ENCODE measurements at regions not wholly inside any gene's neighbourhood (a gene's known extent, or its start where the extent isn't known, plus 50 kb on each side); places are given as distances from the start of the nearest gene placed in this dataset.
A peak's percentile ranks its signal among the peaks of the same experiment; 100 is the strongest.

- H3K4me3 ChIP-seq (ENCODE audit: low read length), result peak overlapping the region; percentile 46
- no peaks in the 10 kb centered on the region for H4K20me1 ChIP-seq (ENCODE audit: control insufficient read depth, insufficient read depth, low read depth, low read length)
- peak overlapping the region; percentile 44 for H3K4me2 ChIP-seq (ENCODE audit: low read length)
- H3F3A ChIP-seq (ENCODE audit: control insufficient read depth, insufficient read depth), result no peaks in the 10 kb centered on the region
- no peaks in the 10 kb centered on the region for H3K9me2 ChIP-seq (replicated peaks; ENCODE audit: control insufficient read depth, low read length)
- no peak overlapping the region for H3K27ac ChIP-seq (ENCODE audit: low read depth, low read length)
- H3K4me1 ChIP-seq (ENCODE audit: control insufficient read depth, low read length), result peaks cover 38% of the 10 kb centered on the region
- H3K36me3 ChIP-seq (ENCODE audit: control insufficient read depth, low read length), result no peaks in the 10 kb centered on the region
- H3K9me3 ChIP-seq (ENCODE audit: control insufficient read depth, insufficient read depth, low read length), result no peaks in the 10 kb centered on the region
- no peaks in the 10 kb centered on the region for H3K79me2 ChIP-seq (ENCODE audit: control insufficient read depth, low read length)
- no peaks in the 10 kb centered on the region for H3K27me3 ChIP-seq (ENCODE audit: control insufficient read depth, low read length)
- no peak for TF ChIP-seq CTCF (IDR thresholded peaks at IDR 0.05; ENCODE audit: low read depth, low read length, poor library complexity, severe bottlenecking)
- TF ChIP-seq EZH2phosphoT487 (IDR thresholded peaks at IDR 0.05; ENCODE audit: borderline replicate concordance, low read length), result no peak
Observed at GRCh38 chrX:121320441-121320840, 273.0 kb downstream of the GLUD2 start.

DNA sequence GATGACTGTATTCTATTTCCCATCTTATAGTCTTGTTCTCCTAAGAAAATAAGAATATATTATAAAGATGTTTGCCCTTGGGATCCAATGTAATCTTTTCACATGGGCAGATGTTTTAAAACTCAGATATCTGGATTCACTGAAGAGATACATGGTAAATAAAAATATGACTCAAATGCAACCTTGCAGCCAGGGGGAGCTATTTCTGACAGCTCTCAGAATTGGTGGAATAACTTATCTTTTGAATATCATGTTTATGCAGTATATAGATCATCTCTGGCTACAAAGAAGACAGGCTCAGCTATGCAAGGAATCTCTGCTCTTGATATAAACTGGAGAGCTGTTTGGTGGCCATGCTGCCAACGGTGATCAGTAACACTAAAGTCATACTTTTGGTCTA, 274.7 kb downstream of the GLUD2 start:
- no peak overlapping the region for H3K27ac ChIP-seq (ENCODE audit: low read depth, low read length)
- no peak overlapping the region for H3K4me2 ChIP-seq (ENCODE audit: low read length)
- no peaks in the 10 kb centered on the region for H3F3A ChIP-seq (ENCODE audit: control insufficient read depth, insufficient read depth)
- no peaks in the 10 kb centered on the region for H3K9me3 ChIP-seq (ENCODE audit: control insufficient read depth, insufficient read depth, low read length)
- peaks cover 46% of the 10 kb centered on the region for H3K4me1 ChIP-seq (ENCODE audit: control insufficient read depth, low read length)
- no peaks in the 10 kb centered on the region for H3K9me2 ChIP-seq (replicated peaks; ENCODE audit: control insufficient read depth, low read length)
- H3K79me2 ChIP-seq (ENCODE audit: control insufficient read depth, low read length), result no peaks in the 10 kb centered on the region
- no peak overlapping the region for H3K4me3 ChIP-seq (ENCODE audit: low read length)
- no peaks in the 10 kb centered on the region for H3K27me3 ChIP-seq (ENCODE audit: control insufficient read depth, low read length)
- TF ChIP-seq CTCF (IDR thresholded peaks at IDR 0.05; ENCODE audit: low read depth, low read length, poor library complexity, severe bottlenecking) (peak; percentile 38), EZH2phosphoT487 (IDR thresholded peaks at IDR 0.05; ENCODE audit: borderline replicate concordance, low read length) (no peak)
- no peaks in the 10 kb centered on the region for H3K36me3 ChIP-seq (ENCODE audit: control insufficient read depth, low read length)
- no peaks in the 10 kb centered on the region for H4K20me1 ChIP-seq (ENCODE audit: control insufficient read depth, insufficient read depth, low read depth, low read length)

DNA sequence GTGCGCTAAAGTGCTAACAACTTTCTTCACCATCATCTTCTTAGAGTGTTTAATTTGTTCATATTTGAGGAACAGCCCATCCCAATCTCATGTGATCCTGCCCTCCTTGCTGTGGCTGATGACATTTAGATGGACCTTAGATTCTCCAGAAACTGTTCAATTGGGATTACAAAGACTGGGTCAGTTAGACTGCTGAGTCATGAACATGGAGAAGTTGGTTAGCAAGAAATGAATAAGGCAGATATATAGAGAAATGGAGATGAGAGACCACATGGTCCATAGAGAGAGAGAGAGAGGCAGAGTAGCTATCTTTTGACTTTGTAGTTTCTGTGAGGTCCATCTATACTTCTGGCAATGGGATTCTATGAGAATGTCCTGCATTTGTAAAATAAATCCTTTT, 275.9 kb downstream of the GLUD2 start:
- Histone ChIP-seq H3K36me3 (ENCODE audit: control insufficient read depth, low read length) (no peaks in the 10 kb centered on the region), H3K4me2 (ENCODE audit: low read length) (no peak overlapping the region), H3K4me3 (ENCODE audit: low read length) (no peak overlapping the region), H3K9me2 (replicated peaks; ENCODE audit: control insufficient read depth, low read length) (no peaks in the 10 kb centered on the region), H3K27ac (ENCODE audit: low read depth, low read length) (no peak overlapping the region), H3K4me1 (ENCODE audit: control insufficient read depth, low read length) (peaks cover 46% of the 10 kb centered on the region), H3K79me2 (ENCODE audit: control insufficient read depth, low read length) (no peaks in the 10 kb centered on the region), H3K9me3 (ENCODE audit: control insufficient read depth, insufficient read depth, low read length) (no peaks in the 10 kb centered on the region), H3F3A (ENCODE audit: control insufficient read depth, insufficient read depth) (no peaks in the 10 kb centered on the region), H4K20me1 (ENCODE audit: control insufficient read depth, insufficient read depth, low read depth, low read length) (no peaks in the 10 kb centered on the region), H3K27me3 (ENCODE audit: control insufficient read depth, low read length) (no peaks in the 10 kb centered on the region)
- TF ChIP-seq EZH2phosphoT487 (IDR thresholded peaks at IDR 0.05; ENCODE audit: borderline replicate concordance, low read length) (no peak), CTCF (IDR thresholded peaks at IDR 0.05; ENCODE audit: low read depth, low read length, poor library complexity, severe bottlenecking) (no peak)

DNA sequence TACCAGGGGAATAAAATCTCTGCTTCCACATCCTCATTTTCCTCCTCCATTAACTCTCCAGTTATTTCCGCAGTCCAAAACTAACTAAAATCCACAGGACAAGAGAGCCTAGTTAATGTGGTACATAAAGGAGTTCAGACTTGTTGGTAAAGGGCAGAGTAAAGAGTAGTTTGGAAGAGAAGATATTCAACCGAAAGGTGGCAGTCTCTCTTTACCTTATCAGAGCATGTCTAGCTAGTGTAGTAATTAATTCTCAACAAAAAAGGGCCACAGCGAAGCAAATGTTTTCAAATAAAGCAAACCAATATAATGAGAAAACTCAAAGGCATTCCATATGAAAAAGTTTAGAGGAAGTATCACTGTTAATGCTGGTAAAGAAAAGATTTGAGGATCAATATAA, 286.5 kb downstream of the GLUD2 start:
- H3K36me3 ChIP-seq (ENCODE audit: control insufficient read depth, low read length), result no peaks in the 10 kb centered on the region
- TF ChIP-seq EZH2phosphoT487 (IDR thresholded peaks at IDR 0.05; ENCODE audit: borderline replicate concordance, low read length) (no peak), CTCF (IDR thresholded peaks at IDR 0.05; ENCODE audit: low read depth, low read length, poor library complexity, severe bottlenecking) (no peak)
- H3K27me3 ChIP-seq (ENCODE audit: control insufficient read depth, low read length), result no peaks in the 10 kb centered on the region
- no peak overlapping the region for H3K4me2 ChIP-seq (ENCODE audit: low read length)
- H3F3A ChIP-seq (ENCODE audit: control insufficient read depth, insufficient read depth), result no peaks in the 10 kb centered on the region
- H3K4me3 ChIP-seq (ENCODE audit: low read length), result no peak overlapping the region
- no peak overlapping the region for H3K27ac ChIP-seq (ENCODE audit: low read depth, low read length)
- no peaks in the 10 kb centered on the region for H3K9me3 ChIP-seq (ENCODE audit: control insufficient read depth, insufficient read depth, low read length)
- H3K9me2 ChIP-seq (replicated peaks; ENCODE audit: control insufficient read depth, low read length), result no peaks in the 10 kb centered on the region
- peaks cover 28% of the 10 kb centered on the region for H3K4me1 ChIP-seq (ENCODE audit: control insufficient read depth, low read length)
- H3K79me2 ChIP-seq (ENCODE audit: control insufficient read depth, low read length), result no peaks in the 10 kb centered on the region
- no peaks in the 10 kb centered on the region for H4K20me1 ChIP-seq (ENCODE audit: control insufficient read depth, insufficient read depth, low read depth, low read length)
